ENCODE measurements at regions not wholly inside any gene's neighbourhood (a gene's known extent, or its start where the extent isn't known, plus 50 kb on each side); places are given as distances from the start of the nearest gene placed in this dataset.
"Not testable (repeated sequence)": the region's sequence is repeated elsewhere in the genome, so short reads cannot be mapped to it uniquely, and the experiment has no call there.

DNA sequence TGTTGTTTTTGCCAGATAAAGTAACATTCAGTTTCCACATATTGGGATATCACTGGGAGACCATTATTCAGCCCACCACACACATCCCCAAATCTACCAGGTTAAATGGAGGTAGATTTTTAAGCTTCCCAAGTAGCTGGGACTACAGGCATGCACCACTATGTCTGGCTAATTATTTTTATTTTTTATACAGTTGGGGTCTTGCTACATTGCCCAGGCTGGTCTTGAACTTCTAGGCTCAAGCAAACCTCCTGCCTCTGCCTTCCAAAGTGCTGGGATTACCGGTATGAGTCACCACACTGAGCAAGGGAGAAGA, 96.6 kb upstream of the CHD2 start:
- ATAC-seq (ENCODE audit: low read depth), result no peak
- Mint-ChIP-seq H3K27me3 (no peaks in the 10 kb centered on the region), H3K36me3 (peaks cover 8% of the 10 kb centered on the region), H3K4me1 (peaks cover 19% of the 10 kb centered on the region), H3K27ac (peak overlapping the region; percentile 11), H3K4me3 (no peak overlapping the region), H3K9me3 (no peaks in the 10 kb centered on the region)
- no peak for DNase-seq
- POLR2A ChIA-PET, result interaction anchor here (1.3 kb wide), 1 partner anchor 79 kb away, joined by 3 read pairs; no protein-coding TSS in a partner anchor

DNA sequence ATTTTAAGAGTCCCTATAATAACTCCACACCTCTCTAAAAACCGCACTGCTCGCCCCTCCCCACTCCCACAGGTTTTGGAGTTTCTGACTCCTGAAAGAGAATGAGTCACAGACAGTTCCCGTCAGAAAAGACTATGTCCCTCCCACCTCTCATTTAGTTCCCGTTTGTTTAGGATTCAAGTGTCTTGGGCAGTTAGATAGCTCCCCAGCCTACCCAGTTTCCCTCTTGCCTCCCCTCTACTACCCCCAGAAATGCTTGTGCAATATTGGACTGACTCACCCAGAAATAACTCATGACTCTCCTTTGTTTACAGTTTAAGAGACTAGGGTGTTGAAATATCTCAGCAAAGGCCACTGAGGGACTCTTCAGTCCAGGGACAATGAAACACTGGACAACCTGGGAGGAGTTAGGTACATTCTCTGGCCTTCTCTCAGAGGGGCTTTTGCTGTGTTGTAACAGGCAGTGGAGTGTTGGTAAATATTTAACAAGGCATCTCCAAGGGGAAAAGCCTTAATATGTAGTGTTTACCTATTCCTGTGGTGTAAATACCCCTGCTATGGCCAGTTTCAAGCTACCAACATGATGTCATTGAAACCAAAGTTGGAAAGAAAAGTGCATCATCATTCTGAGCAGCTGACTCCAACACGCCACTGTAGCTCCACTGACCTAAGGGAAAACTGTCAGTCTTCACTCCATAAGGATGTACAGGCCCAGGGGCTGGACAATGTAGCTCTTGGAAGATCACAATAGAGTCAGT, 96.1 kb upstream of the CHD2 start:
- Mint-ChIP-seq H3K27me3 (no peaks in the 10 kb centered on the region), H3K4me3 (no peak overlapping the region), H3K36me3 (peaks cover 8% of the 10 kb centered on the region), H3K9me3 (no peaks in the 10 kb centered on the region), H3K27ac (peak overlapping the region; percentile 11), H3K4me1 (peaks cover 19% of the 10 kb centered on the region)
- DNase-seq, result no peak
- POLR2A ChIA-PET, result interaction anchor here (1.3 kb wide), 1 partner anchor 78 kb away, joined by 3 read pairs; no protein-coding TSS in a partner anchor
- ATAC-seq (ENCODE audit: low read depth), result no peak

DNA sequence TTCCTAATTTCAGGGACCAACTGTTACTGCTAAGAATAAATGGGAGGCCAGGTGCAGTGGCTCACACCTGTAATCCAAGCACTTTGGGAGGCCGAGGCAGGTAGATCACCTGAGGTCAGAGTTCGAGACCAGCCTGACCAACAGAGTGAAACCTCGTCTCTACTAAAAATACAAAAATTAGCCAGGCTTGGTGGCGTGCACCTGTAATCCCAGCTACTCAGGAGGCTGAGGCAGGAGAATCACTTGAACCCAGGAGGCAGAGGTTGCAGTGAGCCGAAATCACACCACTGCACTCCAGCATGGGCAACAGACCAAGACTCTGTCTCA, 95.6 kb upstream of the CHD2 start:
- H3K36me3 Mint-ChIP-seq; POLR2A ChIA-PET; H3K27ac Mint-ChIP-seq; ATAC-seq (ENCODE audit: low read depth); H3K9me3 Mint-ChIP-seq; H3K27me3 Mint-ChIP-seq; H3K4me3 Mint-ChIP-seq; DNase-seq: not testable (repeated sequence)
- peaks cover 19% of the 10 kb centered on the region for H3K4me1 Mint-ChIP-seq

DNA sequence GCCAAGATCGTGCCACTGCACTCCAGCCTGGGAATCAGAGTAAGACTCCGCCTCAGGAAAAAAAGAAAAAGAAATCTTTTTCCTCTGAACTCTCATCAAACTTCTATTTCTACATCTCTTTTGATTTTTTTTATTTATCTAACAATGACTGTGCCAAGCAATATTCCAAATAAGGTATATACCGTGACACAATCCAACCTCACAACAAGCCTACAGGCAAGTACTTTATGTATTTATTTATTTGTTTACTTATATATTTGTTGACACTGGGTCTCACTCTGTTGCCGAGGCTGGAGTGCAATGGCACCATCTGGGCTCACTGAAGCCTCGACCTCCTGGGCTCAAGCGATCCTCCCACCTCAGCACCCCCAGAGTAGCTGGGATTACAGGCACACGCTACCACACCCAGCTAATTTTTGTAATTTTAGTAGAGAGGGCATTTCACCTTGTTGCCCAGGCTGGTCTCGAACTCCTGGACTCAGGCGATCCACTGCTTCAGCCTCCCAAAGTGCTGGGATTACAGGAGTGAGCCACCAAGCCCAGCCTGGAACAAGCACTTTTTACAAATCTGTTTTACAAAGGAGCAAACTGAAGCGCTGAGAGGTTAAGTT, 94.9 kb upstream of the CHD2 start:
- Mint-ChIP-seq H3K27ac (no peak overlapping the region), H3K36me3 (peaks cover 8% of the 10 kb centered on the region), H3K9me3 (no peaks in the 10 kb centered on the region), H3K4me1 (peaks cover 21% of the 10 kb centered on the region), H3K4me3 (no peak overlapping the region), H3K27me3 (no peaks in the 10 kb centered on the region)
- POLR2A ChIA-PET, result interaction anchor here (1.2 to 1.3 kb wide), 3 partner anchors 64 to 100 kb away, joined by 3 read pairs; partner anchors contain the start of gene CHD2
- ATAC-seq (ENCODE audit: low read depth), result no peak
- DNase-seq, result no peak

DNA sequence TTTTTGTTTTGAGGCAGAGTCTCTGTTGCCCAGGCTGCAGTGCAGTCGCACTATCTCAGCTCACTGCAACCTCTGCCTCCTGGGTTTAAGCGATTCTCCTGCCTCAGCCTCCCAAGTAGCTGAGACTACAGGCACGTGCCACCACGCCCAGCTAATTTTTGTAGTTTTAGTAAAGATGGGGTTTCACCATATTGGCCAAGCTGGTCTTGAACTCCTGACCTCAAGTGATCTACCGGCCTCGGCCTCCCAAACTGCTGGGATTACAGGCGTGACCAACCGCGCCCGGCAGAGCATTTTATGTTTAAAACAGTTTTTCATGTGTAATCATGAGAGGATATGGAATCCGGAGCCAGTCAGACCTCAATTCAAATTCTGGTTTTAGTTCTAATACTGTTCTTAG, 94.0 kb upstream of the CHD2 start:
- H3K36me3 Mint-ChIP-seq; H3K9me3 Mint-ChIP-seq; H3K27ac Mint-ChIP-seq; H3K27me3 Mint-ChIP-seq; DNase-seq; ATAC-seq (ENCODE audit: low read depth): not testable (repeated sequence)
- peaks cover 22% of the 10 kb centered on the region for H3K4me1 Mint-ChIP-seq
- POLR2A ChIA-PET, result interaction anchor here (1.2 to 1.3 kb wide), 4 partner anchors 65 to 99 kb away, joined by 3 to 5 read pairs (median 3); partner anchors contain the start of gene CHD2
- H3K4me3 Mint-ChIP-seq, result peak overlapping the region; percentile 61

DNA sequence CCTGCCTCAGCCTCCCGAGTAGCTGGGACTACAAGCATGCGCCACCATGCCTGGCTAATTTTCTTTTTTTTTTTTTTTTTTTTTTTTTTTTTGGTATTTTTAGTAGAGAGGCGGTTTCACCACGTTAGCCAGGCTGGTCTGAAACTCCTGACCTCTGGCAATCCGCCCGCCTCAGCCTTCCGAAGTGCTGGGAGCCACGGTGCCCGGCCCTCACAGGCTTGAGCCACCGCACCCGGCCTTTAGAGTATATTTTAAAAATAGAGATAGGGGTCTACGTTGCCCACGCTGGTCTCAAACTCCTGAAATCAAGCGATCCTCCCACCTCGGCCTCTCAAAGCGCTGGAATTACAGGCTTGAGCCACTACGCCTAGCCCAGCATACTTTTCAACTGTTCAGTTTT, 93.4 kb upstream of the CHD2 start:
- ATAC-seq (ENCODE audit: low read depth) (no peak), DNase-seq (no peak)
- no peak overlapping the region for H3K27ac Mint-ChIP-seq
- peaks cover 5% of the 10 kb centered on the region for H3K36me3 Mint-ChIP-seq
- H3K4me3 Mint-ChIP-seq, result no peak overlapping the region
- H3K4me1 Mint-ChIP-seq, result peaks cover 23% of the 10 kb centered on the region
- POLR2A ChIA-PET, result interaction anchor here (1.3 kb wide), 1 partner anchor 76 kb away, joined by 5 read pairs; no protein-coding TSS in a partner anchor
- H3K9me3 Mint-ChIP-seq, result no peaks in the 10 kb centered on the region
- H3K27me3 Mint-ChIP-seq, result no peaks in the 10 kb centered on the region

DNA sequence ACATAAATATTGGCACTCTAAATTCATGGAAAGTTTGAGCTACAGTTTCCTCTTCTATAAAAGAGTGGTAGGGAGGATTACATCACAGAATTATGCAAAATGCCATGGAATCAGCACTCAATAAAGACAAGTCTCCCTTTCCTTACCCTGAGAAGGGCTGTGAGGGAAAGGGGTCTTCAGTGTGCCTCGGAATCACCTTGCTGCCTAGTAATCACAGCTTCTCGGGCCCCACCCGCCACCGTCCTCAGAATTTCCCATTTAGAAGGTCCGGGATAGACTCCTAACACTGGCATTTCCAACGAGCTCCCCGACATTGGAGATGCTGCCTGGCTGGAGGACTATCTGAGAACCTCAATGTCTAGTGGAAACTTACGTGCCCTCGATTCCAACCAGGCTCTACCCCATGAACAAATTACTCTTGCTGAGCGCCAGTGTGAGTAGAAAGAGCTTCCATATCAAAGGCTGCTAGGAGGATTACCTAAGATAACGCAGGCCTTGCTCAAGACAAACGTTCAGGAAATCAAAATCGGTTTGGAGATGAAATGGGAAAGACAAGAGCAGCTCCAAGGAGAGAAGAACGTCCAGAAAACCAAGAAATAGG, 92.1 kb upstream of the CHD2 start:
- Mint-ChIP-seq H3K4me3 (peak overlapping the region; percentile 92), H3K9me3 (no peaks in the 10 kb centered on the region), H3K4me1 (peaks cover 25% of the 10 kb centered on the region), H3K27ac (peak overlapping the region; percentile 93), H3K27me3 (no peaks in the 10 kb centered on the region), H3K36me3 (peaks cover 5% of the 10 kb centered on the region)
- ATAC-seq (ENCODE audit: low read depth) (no peak), DNase-seq (no peak)
- POLR2A ChIA-PET, result interaction anchor here (0.8 to 7.3 kb wide), 18 partner anchors 9 to 146 kb away, joined by 3 to 498 read pairs (median 15); partner anchors contain the start of gene CHD2

DNA sequence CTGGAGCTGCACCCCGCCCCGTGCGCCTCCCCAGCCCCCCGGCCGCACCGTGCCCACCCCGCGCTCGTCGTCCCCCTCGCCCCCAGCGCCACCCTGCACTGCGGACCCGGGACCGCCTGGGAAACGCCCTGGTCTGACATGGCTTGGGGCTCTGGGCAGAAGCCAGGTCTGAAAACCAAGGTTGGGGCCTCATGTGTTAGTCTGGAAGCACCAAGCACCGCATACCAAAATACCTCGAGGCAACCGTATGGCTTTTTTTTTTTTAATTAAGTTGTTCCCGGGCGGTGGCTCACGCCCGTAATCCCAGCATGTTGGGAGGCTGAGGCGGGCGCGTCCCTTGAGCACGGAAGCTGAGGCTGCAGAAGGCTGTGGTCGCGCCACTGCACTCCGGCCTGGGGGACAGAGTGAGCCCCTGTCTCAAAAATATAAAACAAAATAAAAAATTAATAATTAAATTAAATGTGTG, 91.5 kb upstream of the CHD2 start:
- DNase-seq (no peak), ATAC-seq (ENCODE audit: low read depth) (peak; percentile 6)
- POLR2A ChIA-PET, result interaction anchor here (0.8 to 7.3 kb wide), 26 partner anchors 9 to 145 kb away, joined by 3 to 498 read pairs (median 13); partner anchors contain the start of gene CHD2
- Mint-ChIP-seq H3K36me3 (peaks cover 5% of the 10 kb centered on the region), H3K27me3 (no peaks in the 10 kb centered on the region), H3K9me3 (no peaks in the 10 kb centered on the region), H3K27ac (peak overlapping the region; percentile 79), H3K4me3 (peak overlapping the region; percentile 92), H3K4me1 (peaks cover 30% of the 10 kb centered on the region)

DNA sequence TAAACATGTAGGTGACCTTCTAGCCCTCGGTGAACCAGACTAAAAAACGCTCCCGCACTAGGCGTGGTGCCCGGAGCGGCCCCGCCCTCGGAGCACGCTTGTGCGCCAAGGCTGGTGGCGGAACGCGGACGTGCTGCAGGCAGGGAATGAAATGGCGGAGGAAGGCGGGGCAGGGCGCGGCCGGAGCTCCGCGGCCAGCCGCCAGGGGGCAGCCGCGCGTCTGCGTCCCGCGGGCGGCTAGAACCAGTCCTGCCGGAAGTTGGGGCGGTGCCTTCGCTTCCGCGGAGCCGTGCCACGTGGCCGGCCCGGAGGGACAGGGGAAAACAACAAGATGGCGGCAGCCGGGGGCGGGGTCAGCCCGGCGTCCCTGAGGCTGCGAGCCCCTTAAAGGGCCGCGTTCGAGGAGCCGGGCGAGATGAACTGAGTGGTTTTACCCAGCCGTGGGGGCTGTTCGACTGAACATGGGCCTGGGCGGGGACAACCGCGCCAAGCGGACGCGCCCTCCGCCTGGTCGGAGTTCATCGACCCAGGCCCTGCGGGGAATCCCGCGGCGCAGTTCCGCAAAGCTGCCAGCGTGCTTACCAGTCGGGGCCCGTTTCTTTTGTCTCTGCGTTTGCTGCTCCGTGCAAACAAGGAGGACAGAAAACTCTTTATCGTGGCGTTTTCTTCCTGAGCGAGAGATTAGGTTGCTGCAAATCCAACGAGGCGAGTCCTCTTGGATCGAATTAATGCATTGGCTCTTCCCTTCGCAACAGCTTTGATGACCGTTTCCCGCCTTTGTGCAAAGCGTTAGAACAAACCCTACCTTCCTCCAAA, 90.9 kb upstream of the CHD2 start:
- no peaks in the 10 kb centered on the region for H3K27me3 Mint-ChIP-seq
- H3K36me3 Mint-ChIP-seq, result peaks cover 5% of the 10 kb centered on the region
- peak overlapping the region; percentile 85 for H3K27ac Mint-ChIP-seq
- peak overlapping the region; percentile 92 for H3K4me3 Mint-ChIP-seq
- POLR2A ChIA-PET, result interaction anchor here (0.7 to 7.3 kb wide), 27 partner anchors 8 to 1962 kb away, joined by 3 to 498 read pairs (median 13); partner anchors contain the start of gene CHD2
- peak; percentile 85 for ATAC-seq (ENCODE audit: low read depth)
- H3K4me1 Mint-ChIP-seq, result peaks cover 30% of the 10 kb centered on the region
- peak; percentile 99 for DNase-seq
- no peaks in the 10 kb centered on the region for H3K9me3 Mint-ChIP-seq

DNA sequence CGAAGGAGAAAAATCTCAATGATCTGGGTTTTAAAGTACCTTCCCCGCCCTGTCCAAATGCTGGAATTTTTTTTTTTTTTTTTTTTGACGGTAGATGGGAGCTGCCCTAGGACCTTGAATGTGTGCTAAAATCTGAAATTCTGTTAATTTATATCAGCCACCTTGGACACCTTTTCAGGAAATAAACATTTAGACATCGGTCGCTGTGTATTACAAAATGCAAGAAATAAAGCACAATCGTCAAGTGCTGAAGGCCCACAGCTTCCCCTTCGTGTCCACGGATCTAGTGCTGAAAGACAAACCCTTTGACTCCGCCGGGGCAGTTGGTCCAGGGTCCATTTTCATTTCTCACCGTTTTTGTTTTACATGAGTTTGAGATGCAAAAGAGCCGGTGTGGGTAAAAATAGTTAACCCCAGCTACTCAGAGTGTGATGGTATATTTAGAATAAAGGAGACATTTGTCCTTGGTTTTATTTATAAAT, 90.2 kb upstream of the CHD2 start:
- H3K9me3 Mint-ChIP-seq, result no peaks in the 10 kb centered on the region
- H3K27me3 Mint-ChIP-seq, result no peaks in the 10 kb centered on the region
- H3K4me3 Mint-ChIP-seq, result peak overlapping the region; percentile 92
- peaks cover 29% of the 10 kb centered on the region for H3K4me1 Mint-ChIP-seq
- peaks cover 5% of the 10 kb centered on the region for H3K36me3 Mint-ChIP-seq
- DNase-seq (no peak), ATAC-seq (ENCODE audit: low read depth) (no peak)
- POLR2A ChIA-PET, result interaction anchor here (0.6 to 7.3 kb wide), 21 partner anchors 7 to 1963 kb away, joined by 3 to 498 read pairs (median 16); partner anchors contain the start of gene CHD2
- H3K27ac Mint-ChIP-seq, result peak overlapping the region; percentile 85

DNA sequence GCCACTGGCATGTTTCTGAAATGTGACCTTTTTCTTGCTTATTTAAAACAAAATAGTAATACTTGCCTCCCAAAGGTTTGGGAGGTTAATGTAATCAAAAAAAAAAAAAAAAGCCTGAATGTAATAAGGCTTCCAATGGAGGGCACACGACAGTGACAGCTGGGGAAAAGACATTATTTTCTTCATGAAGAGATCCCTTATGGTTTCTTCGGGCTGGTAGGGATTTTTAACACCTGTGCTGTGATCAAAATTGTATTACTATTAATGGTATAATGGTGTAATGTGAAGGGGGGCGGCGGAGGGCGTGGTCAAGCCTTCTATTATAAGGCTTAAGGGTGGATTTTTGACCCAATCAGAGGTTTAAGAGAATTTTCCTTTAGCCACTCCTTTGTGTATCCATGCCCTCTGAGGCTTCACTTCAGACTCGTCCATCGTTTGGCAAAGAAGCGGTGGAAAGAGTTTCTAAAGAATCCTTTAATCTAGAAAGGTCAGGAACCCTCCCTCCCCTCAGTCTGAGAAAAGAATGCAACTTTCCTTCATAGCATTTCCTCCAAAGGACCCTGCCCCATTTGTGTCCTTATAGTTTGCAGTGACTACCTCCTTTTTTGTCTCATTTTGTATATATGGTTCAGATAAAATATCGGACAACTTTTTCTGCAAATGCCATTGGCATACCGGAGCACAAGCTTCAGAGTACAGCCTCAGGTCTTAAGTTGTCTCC, 89.5 kb upstream of the CHD2 start:
- no peaks in the 10 kb centered on the region for H3K27me3 Mint-ChIP-seq
- ATAC-seq (ENCODE audit: low read depth), result no peak

More for the DNA sequence above, 89.5 kb upstream of the CHD2 start:
- DNase-seq, result no peak
- H3K4me1 Mint-ChIP-seq, result peaks cover 29% of the 10 kb centered on the region
- H3K4me3 Mint-ChIP-seq, result peak overlapping the region; percentile 92
- no peaks in the 10 kb centered on the region for H3K9me3 Mint-ChIP-seq
- H3K27ac Mint-ChIP-seq, result peak overlapping the region; percentile 85
- POLR2A ChIA-PET, result interaction anchor here (0.6 to 7.3 kb wide), 17 partner anchors 11 to 1478 kb away, joined by 3 to 498 read pairs (median 24); partner anchors contain the start of gene CHD2
- peaks cover 5% of the 10 kb centered on the region for H3K36me3 Mint-ChIP-seq

Measured in activated naive CD8-positive, alpha-beta T cell treated with anti-CD3 and anti-CD28 coated beads, Interleukin-2, amount 10 ng/mL, durations not matched to agents 7 days and 5 days (primary cell).